ENCODE measurements at regions not wholly inside any gene's neighbourhood (a gene's known extent, or its start where the extent isn't known, plus 50 kb on each side); places are given as distances from the start of the nearest gene placed in this dataset.

GRCh38 chr2:147173189-147173581, 671.6 kb upstream of the ACVR2A start:
- POLR2A ChIA-PET: interaction anchor here (1.3 to 1.5 kb wide), 2 partner anchors 74 to 86 kb away, joined by 3 read pairs; no protein-coding TSS in a partner anchor
- CTCF ChIA-PET: interaction anchor here (0.6 kb wide), 1 partner anchor 9 kb away, joined by 3 read pairs; no protein-coding TSS in a partner anchor
- intact Hi-C loops (cut with micrococcal nuclease): no loop called here
- H3K36me3 Mint-ChIP-seq (ENCODE audit: insufficient read depth, unreplicated experiment): no peaks in the 10 kb centered on the region
- DNase-seq (ENCODE audit: unreplicated experiment): no peak
- no peaks in the 10 kb centered on the region for H3K9me3 Mint-ChIP-seq (ENCODE audit: unreplicated experiment)
- no peak overlapping the region for H3K4me3 Mint-ChIP-seq (ENCODE audit: unreplicated experiment)
- H3K27me3 Mint-ChIP-seq (ENCODE audit: insufficient read depth, unreplicated experiment): no peaks in the 10 kb centered on the region
- TF ChIP-seq, protein P1, sequence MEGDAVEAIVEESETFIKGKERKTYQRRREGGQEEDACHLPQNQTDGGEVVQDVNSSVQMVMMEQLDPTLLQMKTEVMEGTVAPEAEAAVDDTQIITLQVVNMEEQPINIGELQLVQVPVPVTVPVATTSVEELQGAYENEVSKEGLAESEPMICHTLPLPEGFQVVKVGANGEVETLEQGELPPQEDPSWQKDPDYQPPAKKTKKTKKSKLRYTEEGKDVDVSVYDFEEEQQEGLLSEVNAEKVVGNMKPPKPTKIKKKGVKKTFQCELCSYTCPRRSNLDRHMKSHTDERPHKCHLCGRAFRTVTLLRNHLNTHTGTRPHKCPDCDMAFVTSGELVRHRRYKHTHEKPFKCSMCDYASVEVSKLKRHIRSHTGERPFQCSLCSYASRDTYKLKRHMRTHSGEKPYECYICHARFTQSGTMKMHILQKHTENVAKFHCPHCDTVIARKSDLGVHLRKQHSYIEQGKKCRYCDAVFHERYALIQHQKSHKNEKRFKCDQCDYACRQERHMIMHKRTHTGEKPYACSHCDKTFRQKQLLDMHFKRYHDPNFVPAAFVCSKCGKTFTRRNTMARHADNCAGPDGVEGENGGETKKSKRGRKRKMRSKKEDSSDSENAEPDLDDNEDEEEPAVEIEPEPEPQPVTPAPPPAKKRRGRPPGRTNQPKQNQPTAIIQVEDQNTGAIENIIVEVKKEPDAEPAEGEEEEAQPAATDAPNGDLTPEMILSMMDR (IDR thresholded peaks at IDR 0.05; ENCODE audit: unreplicated experiment): no peak
- no TSS peak for BruUV-seq (replicated peaks)
- peaks cover 17% of the 10 kb centered on the region for H3K4me1 Mint-ChIP-seq (ENCODE audit: insufficient read depth, unreplicated experiment)
- H3K27ac Mint-ChIP-seq (ENCODE audit: low read depth, unreplicated experiment): no peak overlapping the region

GRCh38 chr2:147172493-147173188, 672.2 kb upstream of the ACVR2A start:
- H3K4me1 Mint-ChIP-seq (ENCODE audit: insufficient read depth, unreplicated experiment): peaks cover 17% of the 10 kb centered on the region
- intact Hi-C loops (cut with micrococcal nuclease): no loop called here
- no peaks in the 10 kb centered on the region for H3K36me3 Mint-ChIP-seq (ENCODE audit: insufficient read depth, unreplicated experiment)
- CTCF ChIA-PET: interaction anchor here (0.6 to 1.0 kb wide), 3 partner anchors 10 to 738 kb away, joined by 3 read pairs; no protein-coding TSS in a partner anchor
- H3K9me3 Mint-ChIP-seq (ENCODE audit: unreplicated experiment): no peaks in the 10 kb centered on the region
- no peak overlapping the region for H3K27ac Mint-ChIP-seq (ENCODE audit: low read depth, unreplicated experiment)
- BruUV-seq (replicated peaks): no TSS peak
- H3K4me3 Mint-ChIP-seq (ENCODE audit: unreplicated experiment): no peak overlapping the region
- POLR2A ChIA-PET: interaction anchor here (1.3 to 1.5 kb wide), 2 partner anchors 73 to 85 kb away, joined by 3 read pairs; no protein-coding TSS in a partner anchor
- no peak for DNase-seq (ENCODE audit: unreplicated experiment)
- TF ChIP-seq, protein P1 (IDR thresholded peaks at IDR 0.05; ENCODE audit: unreplicated experiment): no peak
- H3K27me3 Mint-ChIP-seq (ENCODE audit: insufficient read depth, unreplicated experiment): no peaks in the 10 kb centered on the region

GRCh38 chr2:147171941-147172340, 672.9 kb upstream of the ACVR2A start:
- POLR2A ChIA-PET: interaction anchor here (1.3 to 1.5 kb wide), 2 partner anchors 73 to 84 kb away, joined by 3 read pairs; no protein-coding TSS in a partner anchor
- CTCF ChIA-PET: interaction anchor here (0.6 to 1.0 kb wide), 2 partner anchors 51 to 739 kb away, joined by 3 read pairs; no protein-coding TSS in a partner anchor
- Mint-ChIP-seq H3K27ac (ENCODE audit: low read depth, unreplicated experiment) (no peak overlapping the region), H3K27me3 (ENCODE audit: insufficient read depth, unreplicated experiment) (no peaks in the 10 kb centered on the region), H3K9me3 (ENCODE audit: unreplicated experiment) (no peaks in the 10 kb centered on the region), H3K36me3 (ENCODE audit: insufficient read depth, unreplicated experiment) (no peaks in the 10 kb centered on the region), H3K4me3 (ENCODE audit: unreplicated experiment) (no peak overlapping the region), H3K4me1 (ENCODE audit: insufficient read depth, unreplicated experiment) (peaks cover 17% of the 10 kb centered on the region)
- no TSS peak for BruUV-seq (replicated peaks)
- DNase-seq (ENCODE audit: unreplicated experiment): no peak
- intact Hi-C loops (cut with micrococcal nuclease): no loop called here
- TF ChIP-seq, protein P1 (IDR thresholded peaks at IDR 0.05; ENCODE audit: unreplicated experiment): no peak

- Mint-ChIP-seq H3K27me3 (ENCODE audit: insufficient read depth, unreplicated experiment) (no peaks in the 10 kb centered on the region), H3K27ac (ENCODE audit: low read depth, unreplicated experiment) (no peak overlapping the region), H3K36me3 (ENCODE audit: insufficient read depth, unreplicated experiment) (no peaks in the 10 kb centered on the region), H3K9me3 (ENCODE audit: unreplicated experiment) (no peaks in the 10 kb centered on the region), H3K4me1 (ENCODE audit: insufficient read depth, unreplicated experiment) (peaks cover 12% of the 10 kb centered on the region), H3K4me3 (ENCODE audit: unreplicated experiment) (no peak overlapping the region)
- TF ChIP-seq, protein P1 (IDR thresholded peaks at IDR 0.05; ENCODE audit: unreplicated experiment): no peak
- ChIA-PET POLR2A (interaction anchor here (0.7 kb wide), 1 partner anchor 675 kb away, joined by 3 read pairs; no protein-coding TSS in a partner anchor), CTCF (no interaction called here)
- intact Hi-C loops (cut with micrococcal nuclease): no loop called here
- no peak for DNase-seq (ENCODE audit: unreplicated experiment)
- no TSS peak for BruUV-seq (replicated peaks)
These were observed 673.9 kb upstream of the ACVR2A start for GRCh38 chr2:147170932-147171331.

All from MCF 10A (cell line).